ENCODE measurements at regions not wholly inside any gene's neighbourhood (a gene's known extent, or its start where the extent isn't known, plus 50 kb on each side); places are given as distances from the start of the nearest gene placed in this dataset.

GRCh38 chr9:107727086-107727780 lies 237.7 kb upstream of the KLF4 start:
- Histone ChIP-seq H3K27me3 (ENCODE audit: insufficient read depth, low read length) (no peaks in the 10 kb centered on the region), H3K36me3 (ENCODE audit: control insufficient read depth in 1 of 2, insufficient read depth in 2 of 2, low read length in 2 of 2) (no peaks in the 10 kb centered on the region), H3K4me1 (ENCODE audit: control insufficient read depth in 1 of 2, insufficient read depth in 2 of 2, low read length in 2 of 2) (peaks cover 0 to 8% of the 10 kb centered on the region in 2 experiments; a peak in 1 of 4 replicates), H3K27ac (ENCODE audit: low read depth, low read length) (no peak overlapping the region), H3K4me3 (replicated peaks in 1 of 2; ENCODE audit: low read depth in 1 of 2, low read length in 2 of 2) (no peak overlapping the region), H3K9ac (ENCODE audit: low read length) (no peak overlapping the region), H3K9me3 (ENCODE audit: control insufficient read depth in 1 of 2, insufficient read depth in 1 of 2, low read depth in 1 of 2, low read length in 2 of 2) (no peaks in the 10 kb centered on the region), H2AFZ (ENCODE audit: low read depth, low read length, poor library complexity, severe bottlenecking) (peak overlapping the region; percentile 68), H3K9me2 (ENCODE audit: insufficient read depth) (no peaks in the 10 kb centered on the region), H3K4me2 (ENCODE audit: low read length) (no peak overlapping the region), H3K79me2 (ENCODE audit: insufficient read depth, low read length) (no peaks in the 10 kb centered on the region), H4K20me1 (ENCODE audit: insufficient read depth) (no peaks in the 10 kb centered on the region)
- POLR2A ChIA-PET: no interaction called here
- CTCF ChIA-PET: no interaction called here
- RAD21 ChIA-PET (ENCODE audit: low non-redundant PET in 1 of 2, low total read pairs in 2 of 2, uncharacterized antibody in 2 of 2, unreplicated experiment in 2 of 2): no interaction called here
- ATAC-seq (no peak), DNase-seq (ENCODE audit: low read depth, low spot score) (no peak)
- TF ChIP-seq ZNF274 (IDR thresholded peaks at IDR 0.05; ENCODE audit: low read depth, low read length) (no peak), SIN3A (IDR thresholded peaks at IDR 0.05; ENCODE audit: low read depth) (no peak), EZH2phosphoT487 (IDR thresholded peaks at IDR 0.05; ENCODE audit: borderline replicate concordance) (no peak), YY1 (IDR thresholded peaks at IDR 0.05; ENCODE audit: extremely low read depth, insufficient replicate concordance, low read depth, low read length) (no peak), CBX3 (IDR thresholded peaks at IDR 0.05; ENCODE audit: low read depth) (no peak), POLR2A (IDR thresholded peaks at IDR 0.05; ENCODE audit: borderline replicate concordance, extremely low read depth, insufficient read depth, insufficient read length) (no peak), EGR1 (IDR thresholded peaks at IDR 0.05; ENCODE audit: low read depth) (no peak), MAX (IDR thresholded peaks at IDR 0.05) (no peak), ELF1 (IDR thresholded peaks at IDR 0.05; ENCODE audit: borderline replicate concordance, low read depth) (no peak), POLR2AphosphoS5 (IDR thresholded peaks at IDR 0.05; ENCODE audit: low read depth, low read length) (no peak)
- TF ChIP-seq, protein P1, sequence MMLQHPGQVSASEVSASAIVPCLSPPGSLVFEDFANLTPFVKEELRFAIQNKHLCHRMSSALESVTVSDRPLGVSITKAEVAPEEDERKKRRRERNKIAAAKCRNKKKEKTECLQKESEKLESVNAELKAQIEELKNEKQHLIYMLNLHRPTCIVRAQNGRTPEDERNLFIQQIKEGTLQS (IDR thresholded peaks at IDR 0.05): no peak
- intact Hi-C loops (cut with micrococcal nuclease): no loop called here
- BruUV-seq (replicated peaks): no TSS peak

- DNase-seq (ENCODE audit: low read depth, low spot score): no peak
- ATAC-seq: no peak
- Histone ChIP-seq H3K4me2 (ENCODE audit: low read length) (no peak overlapping the region), H3K4me1 (ENCODE audit: control insufficient read depth in 1 of 2, insufficient read depth in 2 of 2, low read length in 2 of 2) (peaks cover 0 to 8% of the 10 kb centered on the region in 2 experiments; a peak in 1 of 4 replicates), H3K9me2 (ENCODE audit: insufficient read depth) (no peaks in the 10 kb centered on the region), H3K36me3 (ENCODE audit: control insufficient read depth in 1 of 2, insufficient read depth in 2 of 2, low read length in 2 of 2) (no peaks in the 10 kb centered on the region), H3K79me2 (ENCODE audit: insufficient read depth, low read length) (no peaks in the 10 kb centered on the region), H3K9ac (ENCODE audit: low read length) (no peak overlapping the region), H3K27ac (ENCODE audit: low read depth, low read length) (no peak overlapping the region), H3K4me3 (replicated peaks in 1 of 2; ENCODE audit: low read depth in 1 of 2, low read length in 2 of 2) (no peak overlapping the region), H4K20me1 (ENCODE audit: insufficient read depth) (no peaks in the 10 kb centered on the region), H3K27me3 (ENCODE audit: insufficient read depth, low read length) (no peaks in the 10 kb centered on the region), H3K9me3 (ENCODE audit: control insufficient read depth in 1 of 2, insufficient read depth in 1 of 2, low read depth in 1 of 2, low read length in 2 of 2) (no peaks in the 10 kb centered on the region), H2AFZ (ENCODE audit: low read depth, low read length, poor library complexity, severe bottlenecking) (no peak overlapping the region)
- CTCF ChIA-PET: no interaction called here
- POLR2A ChIA-PET: no interaction called here
- RAD21 ChIA-PET (ENCODE audit: low non-redundant PET in 1 of 2, low total read pairs in 2 of 2, uncharacterized antibody in 2 of 2, unreplicated experiment in 2 of 2): no interaction called here
- intact Hi-C loops (cut with micrococcal nuclease): no loop called here
- BruUV-seq (replicated peaks): no TSS peak
- TF ChIP-seq CEBPB (IDR thresholded peaks at IDR 0.05; ENCODE audit: low read depth) (no peak), FOSL1 (IDR thresholded peaks at IDR 0.05; ENCODE audit: low read depth) (no peak), SRF (IDR thresholded peaks at IDR 0.05; ENCODE audit: low read depth) (no peak), JUND (IDR thresholded peaks at IDR 0.05) (no peak), POLR2A (IDR thresholded peaks at IDR 0.05; ENCODE audit: borderline replicate concordance, extremely low read depth, insufficient read depth, insufficient read length) (no peak), REST (IDR thresholded peaks at IDR 0.05; ENCODE audit: low read depth) (no peak), POLR2AphosphoS5 (IDR thresholded peaks at IDR 0.05; ENCODE audit: low read depth, low read length) (no peak), EZH2 (IDR thresholded peaks at IDR 0.05) (no peak)
Observed at GRCh38 chr9:107723015-107723414, 233.4 kb upstream of the KLF4 start.

Measured in HCT116 (cell line).